OCI-M2 (cell line): ENCODE measurements at regions not wholly inside any gene's neighbourhood (a gene's known extent, or its start where the extent isn't known, plus 50 kb on each side); places are given as distances from the start of the nearest gene placed in this dataset.

Experiments
- DNase-seq: peaks from one replicate; lab custom pipeline; 2025; ENCODE audit not compliant: unreplicated experiment; lab: John Stamatoyannopoulos, UW

DNA sequence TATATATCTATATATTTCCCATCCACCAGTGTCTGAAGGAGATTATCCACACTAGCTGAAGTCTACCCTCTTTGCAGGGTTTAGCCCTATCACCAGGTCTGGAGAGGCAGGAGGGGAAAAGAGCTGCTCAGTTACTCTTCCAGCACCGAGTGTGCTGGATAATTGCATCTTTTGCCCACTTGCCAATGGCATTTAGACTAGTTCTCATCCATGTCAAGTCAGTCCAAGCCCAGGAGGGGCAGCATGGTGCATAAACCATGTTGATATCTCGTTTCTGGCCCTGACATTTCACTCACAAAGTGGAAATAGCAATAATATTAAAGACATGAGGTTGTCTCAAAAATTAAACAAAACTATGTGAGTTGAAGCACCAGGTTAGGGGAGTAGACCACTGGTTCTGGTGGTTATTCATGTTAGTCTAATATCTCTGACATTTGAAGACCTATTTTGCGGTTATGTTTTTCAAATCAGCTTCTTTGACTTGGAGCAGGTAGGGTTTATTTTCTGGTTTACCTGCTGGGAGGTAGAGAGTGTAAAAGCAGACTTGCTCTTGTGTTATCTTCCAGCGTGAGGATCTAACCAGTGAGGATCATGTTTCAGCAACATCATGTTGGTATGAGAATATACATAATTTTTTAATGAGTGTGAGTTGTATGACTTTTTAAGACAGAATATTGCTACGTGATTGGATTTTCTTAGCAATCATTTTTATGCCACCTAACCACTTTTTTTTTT lies 273.2 kb upstream of the KIRREL3 start:
- DNase-seq = no peak

DNA sequence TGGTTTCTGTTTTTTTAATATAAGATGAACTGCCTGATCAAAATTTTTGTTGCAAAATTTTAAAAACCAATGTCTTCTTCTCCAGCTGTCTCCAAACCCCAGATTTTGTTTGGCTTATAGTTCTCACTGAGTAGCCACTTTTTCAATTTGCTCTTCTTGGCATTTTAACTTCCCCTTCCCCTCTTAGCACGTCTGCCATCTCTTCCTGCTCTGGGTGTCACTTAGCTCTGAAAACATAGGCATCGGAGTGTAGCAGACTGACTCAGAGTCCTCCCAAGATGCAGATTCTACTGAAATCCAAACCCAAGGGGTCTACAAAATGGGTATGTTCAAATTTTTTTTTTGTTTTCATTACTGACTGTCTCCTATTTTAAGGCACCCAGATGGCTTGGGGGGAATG lies 270.3 kb upstream of the KIRREL3 start:
- no peak for DNase-seq

- no peak for DNase-seq
Observed at GRCh38 chr11:127269911-127270310, 269.3 kb upstream of the KIRREL3 start.

DNA sequence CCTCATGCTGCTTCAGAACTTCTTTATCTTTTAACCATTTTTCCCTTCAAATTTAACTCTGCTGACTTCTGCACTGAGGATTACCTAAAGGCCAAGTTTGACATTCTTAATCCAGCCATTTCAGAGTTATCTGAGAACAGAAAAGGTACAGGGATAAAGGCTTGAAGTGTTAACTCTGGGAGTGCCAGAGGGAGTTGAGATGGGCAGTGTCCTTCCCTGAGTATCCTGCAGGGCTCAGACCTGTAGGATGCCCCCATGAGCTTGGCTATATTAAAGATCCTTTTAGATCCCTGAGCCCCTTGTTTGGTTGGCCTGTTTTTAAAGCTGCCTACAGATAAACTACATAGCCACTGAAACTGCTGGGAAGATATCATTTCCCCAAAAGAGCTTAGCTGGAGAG lies 268.4 kb upstream of the KIRREL3 start:
- no peak for DNase-seq

GRCh38 chr11:127268521-127268920 lies 268.0 kb upstream of the KIRREL3 start:
- no peak for DNase-seq

DNA sequence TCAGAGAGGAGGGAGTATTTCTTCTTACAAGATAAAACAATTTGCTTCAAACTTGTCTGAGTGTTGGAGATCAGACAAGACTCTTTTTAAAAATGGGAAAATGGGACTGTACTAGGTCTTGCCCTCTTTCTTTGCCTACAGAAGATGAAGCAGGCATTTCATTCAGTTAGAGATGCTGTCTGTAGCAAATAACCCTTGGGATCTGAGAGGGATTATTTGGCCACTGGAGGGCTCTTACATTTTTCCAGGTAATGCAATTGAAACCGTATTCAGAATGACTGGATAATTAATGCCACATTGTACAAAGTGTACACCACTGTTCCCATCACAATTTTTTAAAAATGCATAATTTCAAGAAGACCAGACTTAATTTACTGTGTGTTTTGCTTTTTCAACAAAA lies 258.5 kb upstream of the KIRREL3 start:
- DNase-seq = no peak

GRCh38 chr11:127255209-127255608 lies 254.6 kb upstream of the KIRREL3 start:
- DNase-seq = no peak

DNA sequence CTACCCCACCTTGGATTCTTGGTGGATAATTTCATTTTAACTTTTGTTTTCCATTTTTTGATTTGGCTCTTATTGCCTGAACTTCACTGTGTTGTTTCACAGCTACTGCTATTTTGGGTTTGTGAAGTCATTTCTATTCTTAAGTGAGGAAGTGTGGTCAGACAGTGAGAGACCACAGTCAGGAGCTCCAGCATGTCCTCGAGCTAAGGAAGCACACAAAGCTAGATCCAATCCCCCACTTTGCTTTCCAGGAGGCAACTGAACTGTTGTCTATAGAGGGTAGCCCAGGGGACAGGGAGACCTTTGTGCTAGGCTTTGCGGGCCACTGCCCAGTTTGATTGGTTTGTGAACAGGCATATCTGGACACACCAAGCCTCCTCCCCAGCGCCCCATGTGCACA lies 251.8 kb upstream of the KIRREL3 start:
- DNase-seq = no peak

DNA sequence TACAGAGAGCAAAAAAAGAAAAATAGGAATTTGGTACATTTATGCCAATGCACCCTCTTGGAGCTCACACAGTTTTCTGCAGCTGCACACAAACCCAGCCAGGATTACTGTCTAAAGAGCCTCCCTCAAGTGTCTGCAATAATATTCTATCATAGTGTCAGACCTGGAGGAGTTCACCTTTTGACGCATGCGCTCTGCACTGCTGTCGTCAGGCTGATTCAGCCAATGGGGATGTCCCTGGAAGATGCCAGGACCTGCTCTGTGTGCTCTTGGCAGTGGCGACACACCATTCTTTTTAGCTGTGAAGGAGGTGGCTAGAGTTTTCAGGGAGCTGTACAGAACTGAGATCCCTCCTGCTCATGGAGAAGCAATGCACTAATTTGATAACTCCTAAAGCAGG lies 249.0 kb upstream of the KIRREL3 start:
- no peak for DNase-seq

GRCh38 chr11:127248476-127248875 lies 247.9 kb upstream of the KIRREL3 start:
- no peak for DNase-seq

GRCh38 chr11:127247261-127247851 lies 246.8 kb upstream of the KIRREL3 start:
- DNase-seq = no peak

DNA sequence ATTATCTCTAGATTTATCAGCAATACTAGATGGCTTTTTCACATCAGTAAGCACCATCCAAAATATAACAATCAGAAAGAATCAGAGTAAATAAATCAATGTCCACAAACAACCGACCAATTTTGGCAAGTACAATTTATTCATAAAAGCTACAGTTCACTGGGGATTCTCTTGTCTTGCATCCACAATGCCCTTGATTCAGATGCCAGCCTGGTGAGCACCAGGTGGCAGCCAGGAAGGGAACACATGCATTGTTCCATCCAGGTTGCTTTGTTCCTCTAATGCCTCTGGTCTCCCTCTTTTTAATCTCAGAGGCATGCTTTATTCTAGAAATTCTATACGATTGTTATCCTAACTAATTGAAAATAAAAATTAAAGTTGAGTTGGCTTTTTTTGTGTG lies 242.1 kb upstream of the KIRREL3 start:
- DNase-seq = no peak

DNA sequence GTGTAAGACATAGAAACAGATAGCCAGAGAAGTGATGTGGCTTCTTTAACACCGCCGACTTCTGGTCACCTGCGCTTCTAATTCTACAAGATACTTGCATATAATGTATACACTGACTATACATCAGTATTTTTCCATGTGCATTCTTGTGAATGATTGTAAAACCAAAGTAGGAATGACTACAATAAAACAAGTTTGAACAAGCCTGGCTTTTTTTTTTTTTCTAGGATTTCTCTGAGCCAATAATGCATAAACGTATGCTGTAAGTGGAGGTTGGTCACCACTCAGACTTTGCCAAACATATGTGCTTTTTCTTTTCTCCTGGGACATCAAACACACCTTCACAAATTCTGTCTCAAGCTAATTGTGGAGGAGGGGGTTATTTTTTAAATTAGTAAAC lies 237.8 kb upstream of the KIRREL3 start:
- DNase-seq = no peak

DNA sequence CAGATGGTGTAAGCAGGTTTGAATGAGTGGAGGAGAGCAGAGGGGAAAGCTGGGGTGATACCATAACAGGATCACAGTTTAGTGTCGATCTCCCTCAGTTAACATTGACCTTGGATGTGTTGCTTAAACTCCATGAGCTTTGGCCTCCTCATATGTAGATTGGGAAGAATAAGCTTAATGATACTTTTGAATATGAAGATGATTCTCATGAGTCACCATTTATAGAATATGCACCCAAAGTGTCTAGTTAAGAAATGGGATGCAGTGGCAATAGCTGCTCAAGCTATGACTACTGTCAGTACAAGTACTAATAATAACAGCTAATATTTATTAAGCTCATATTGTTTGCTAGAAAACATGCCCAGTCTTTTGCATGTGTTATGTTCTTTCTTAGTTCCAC lies 236.2 kb upstream of the KIRREL3 start:
- DNase-seq = no peak

GRCh38 chr11:127233998-127234397 lies 233.4 kb upstream of the KIRREL3 start:
- DNase-seq = no peak

DNA sequence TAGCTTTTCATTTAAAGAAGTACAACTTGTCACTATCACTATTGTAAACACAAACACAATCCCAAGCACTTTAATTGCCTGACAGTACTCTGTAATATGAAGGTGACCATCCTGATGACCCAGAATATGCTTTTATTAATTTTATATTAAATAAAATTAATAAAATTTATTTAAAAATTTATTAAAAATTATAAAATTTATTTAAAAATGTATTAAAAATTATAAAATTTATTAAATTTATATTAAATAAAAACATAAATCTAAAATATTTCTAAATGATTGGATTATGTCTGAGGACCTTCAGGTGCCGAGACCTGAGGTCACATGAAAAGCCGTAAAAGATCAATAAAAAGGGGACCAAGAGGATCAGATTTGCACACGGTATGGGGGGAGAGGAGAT lies 229.8 kb upstream of the KIRREL3 start:
- DNase-seq = no peak

- DNase-seq = no peak
Observed at GRCh38 chr11:127226949-127227348, 226.4 kb upstream of the KIRREL3 start.

DNA sequence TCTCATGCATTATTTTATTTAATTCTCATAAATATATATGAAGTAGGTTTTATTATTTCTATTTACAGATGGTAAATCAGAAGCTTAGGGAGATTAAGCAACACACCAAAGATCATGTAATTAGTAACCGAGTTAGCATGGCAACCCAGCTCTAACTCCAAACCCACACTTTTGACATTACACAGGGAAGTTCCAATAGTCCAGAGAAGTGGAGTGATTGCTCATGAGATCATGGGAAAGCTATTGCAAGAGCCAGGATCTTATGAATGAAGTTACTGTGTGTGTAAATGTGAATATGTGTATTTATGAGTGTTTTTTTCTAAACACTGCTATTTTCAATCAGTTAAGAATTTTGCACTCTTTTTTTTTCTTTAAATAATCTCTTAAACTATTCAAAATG lies 225.8 kb upstream of the KIRREL3 start:
- no peak for DNase-seq

DNA sequence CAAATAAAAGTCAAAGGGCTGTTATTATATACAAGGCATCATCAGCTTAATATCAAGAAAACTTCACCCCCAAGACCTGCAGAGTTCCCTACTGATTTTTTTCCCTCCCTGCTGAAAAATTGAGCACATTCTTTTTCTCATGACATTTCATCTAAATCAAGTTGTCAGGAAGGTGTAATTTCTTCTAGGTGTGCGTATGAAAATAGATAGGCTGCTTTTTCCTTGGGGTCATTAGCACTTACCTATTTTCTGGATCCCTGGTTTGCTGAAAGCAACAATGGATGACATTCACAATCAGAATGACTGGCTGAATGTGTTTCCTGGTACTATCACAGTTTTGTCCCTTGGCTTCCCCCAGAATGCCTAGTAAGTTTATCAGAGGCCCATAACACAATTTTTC lies 225.0 kb upstream of the KIRREL3 start:
- DNase-seq = no peak

GRCh38 chr11:127224276-127224675 lies 223.7 kb upstream of the KIRREL3 start:
- no peak for DNase-seq

- no peak for DNase-seq
Observed at GRCh38 chr11:127223633-127224032, 223.1 kb upstream of the KIRREL3 start.

DNA sequence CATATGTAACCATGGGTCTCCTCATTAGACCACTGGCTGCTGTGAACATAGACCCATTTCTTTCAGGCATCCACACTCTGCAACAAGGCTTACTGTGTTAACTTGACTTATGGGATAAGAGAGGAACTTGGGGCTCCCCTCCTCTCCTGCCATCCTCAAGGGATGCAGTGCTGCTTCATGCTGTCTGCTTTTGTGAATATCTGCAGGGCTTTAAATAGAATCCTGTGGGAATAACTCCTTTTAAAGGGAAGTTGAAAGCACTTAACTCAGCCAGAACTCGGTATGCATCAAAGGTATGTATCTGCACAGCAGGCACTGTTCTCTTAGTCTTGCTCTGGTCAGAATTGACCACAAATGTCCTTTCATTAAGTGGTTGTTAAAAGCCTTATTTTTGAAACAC lies 222.5 kb upstream of the KIRREL3 start:
- no peak for DNase-seq

GRCh38 chr11:127219704-127220103 lies 219.1 kb upstream of the KIRREL3 start:
- DNase-seq = no peak
